Uterus (tissue), 3 donors: ENCODE measurements at regions not wholly inside any gene's neighbourhood (a gene's known extent, or its start where the extent isn't known, plus 50 kb on each side); places are given as distances from the start of the nearest gene placed in this dataset.
"Not testable (repeated sequence)": the region's sequence is repeated elsewhere in the genome, so short reads cannot be mapped to it uniquely, and the experiment has no call there.

ENCODE experiments used
- DNase-seq, 2 donors: peaks; one replicate each; pipeline ENCODE4 v3.0.0-alpha.2; 2019 to 2020
- H3K27ac ChIP-seq, 2 donors: fragments of 200-600 bp; sonication (generic); 1 replicate in 1 of 2; 2 replicates in 1 of 2; pipeline ENCODE4 v1.5.1; 2016 to 2018
- H3K27me3 ChIP-seq, 2 donors: fragments of 200-600 bp; sonication (generic); one replicate each; pipeline ENCODE4 v1.5.1; 2018 to 2019; ENCODE audit warnings: control low read depth in 1 of 2
- H3K36me3 ChIP-seq, 2 donors: fragments of 200-600 bp; sonication (generic); one replicate each; pipeline ENCODE4 v1.5.1; 2019; ENCODE audit warnings: control low read depth in 1 of 2
- H3K4me1 ChIP-seq, 2 donors: fragments of 200-600 bp; sonication (generic); one replicate each; pipeline ENCODE4 v1.5.1; 2018 to 2019; ENCODE audit warnings: control low read depth in 1 of 2
- H3K4me3 ChIP-seq, 2 donors: fragments of 200-600 bp; sonication (generic); 1 replicate in 1 of 2; 2 replicates in 1 of 2; pipeline ENCODE4 v1.5.1; 2018 to 2019; ENCODE audit warnings: mild to moderate bottlenecking in 1 of 2
- H3K9me3 ChIP-seq, 2 donors: fragments of 200-600 bp; sonication (generic); one replicate each; pipeline ENCODE4 v1.5.1; 2019; ENCODE audit warnings: control low read depth in 1 of 2
- CTCF ChIP-seq, 4 experiments: fragments of 200-600 bp in 2 of 4; fragments of 450-650 bp in 2 of 4; sonication (generic) in 2 of 4; IDR thresholded peaks; one replicate each; pipeline ENCODE4 v1.5.1; 2016 to 2019; ENCODE audit warnings: antibody characterized with exemption in 4 of 4, mild to moderate bottlenecking in 2 of 4, moderate library complexity in 1 of 4
- POLR2A ChIP-seq, 2 donors: fragments of 450-650 bp; IDR thresholded peaks; one replicate each; pipeline ENCODE4 v1.6.1; 2016; ENCODE audit warnings: antibody characterized with exemption in 2 of 2, mild to moderate bottlenecking in 1 of 2, moderate library complexity in 1 of 2
- intact Hi-C: fragments of 100-400 bp; cut with DNase I; formaldehyde crosslinking; loops from one replicate; pipeline ENCODE4 v1.15.1; 2023; ENCODE audit warnings: low total_unique reads
- donor health status: DM: yes; HTN: yes; CAD: no.

- H3K27me3 ChIP-seq = no peaks in the 10 kb centered on the region
Measured at GRCh38 chr14:104416383-104416782, 163.2 kb upstream of the C14orf180 start.

GRCh38 chr14:104419865-104420505 lies 159.6 kb upstream of the C14orf180 start:
- Histone ChIP-seq H3K27me3 (no peaks in the 10 kb centered on the region), H3K4me3 (no peak overlapping the region), H3K27ac (no peak overlapping the region), H3K36me3 (no peaks in the 10 kb centered on the region), H3K4me1 (no peaks in the 10 kb centered on the region), H3K9me3 (no peaks in the 10 kb centered on the region)
- intact Hi-C loops = no loop called here
- DNase-seq = no peak
- no peak for TF ChIP-seq POLR2A (IDR thresholded peaks at IDR 0.05)

More at GRCh38 chr14:104416383-104416782, 163.2 kb upstream of the C14orf180 start:
- H3K27ac ChIP-seq = no peak overlapping the region
- H3K9me3 ChIP-seq = no peaks in the 10 kb centered on the region
- no peaks in the 10 kb centered on the region for H3K36me3 ChIP-seq
- intact Hi-C loops = no loop called here
- no peak overlapping the region for H3K4me3 ChIP-seq
- TF ChIP-seq CTCF (IDR thresholded peaks at IDR 0.05) (no peak), POLR2A (IDR thresholded peaks at IDR 0.05) (no peak)
- DNase-seq = no peak
- H3K4me1 ChIP-seq = no peaks in the 10 kb centered on the region

- H3K4me3 ChIP-seq, H3K4me1 ChIP-seq, H3K27ac ChIP-seq, H3K9me3 ChIP-seq, intact Hi-C loops, DNase-seq, H3K36me3 ChIP-seq, H3K27me3 ChIP-seq: not testable (repeated sequence)
Measured at GRCh38 chr14:104420523-104420922, 159.0 kb upstream of the C14orf180 start.

- no peak for TF ChIP-seq CTCF (IDR thresholded peaks at IDR 0.05)
- TF ChIP-seq POLR2A (IDR thresholded peaks at IDR 0.05) = no peak
- no peaks in the 10 kb centered on the region for H3K36me3 ChIP-seq
- intact Hi-C loops = no loop called here
- no peaks in the 10 kb centered on the region for H3K4me1 ChIP-seq
- DNase-seq = no peak
- H3K27ac ChIP-seq = no peak overlapping the region
- H3K27me3 ChIP-seq = no peaks in the 10 kb centered on the region
- H3K4me3 ChIP-seq = no peak overlapping the region
- no peaks in the 10 kb centered on the region for H3K9me3 ChIP-seq
Measured at GRCh38 chr14:104420990-104421389, 158.6 kb upstream of the C14orf180 start.

GRCh38 chr14:104421401-104421821 lies 158.2 kb upstream of the C14orf180 start:
- no peaks in the 10 kb centered on the region for H3K27me3 ChIP-seq
- no peaks in the 10 kb centered on the region for H3K36me3 ChIP-seq
- no peaks in the 10 kb centered on the region for H3K4me1 ChIP-seq
- no peak overlapping the region for H3K4me3 ChIP-seq
- TF ChIP-seq POLR2A (IDR thresholded peaks at IDR 0.05) (no peak), CTCF (IDR thresholded peaks at IDR 0.05) (no peak)
- H3K27ac ChIP-seq = no peak overlapping the region
- DNase-seq = no peak
- H3K9me3 ChIP-seq = no peaks in the 10 kb centered on the region
- intact Hi-C loops = no loop called here

- H3K27ac ChIP-seq = no peak overlapping the region
- H3K4me3 ChIP-seq = no peak overlapping the region
- no peaks in the 10 kb centered on the region for H3K36me3 ChIP-seq
- H3K4me1 ChIP-seq = no peaks in the 10 kb centered on the region
- no peaks in the 10 kb centered on the region for H3K9me3 ChIP-seq
- intact Hi-C loops = no loop called here
- no peaks in the 10 kb centered on the region for H3K27me3 ChIP-seq
- TF ChIP-seq CTCF (IDR thresholded peaks at IDR 0.05) (no peak), POLR2A (IDR thresholded peaks at IDR 0.05) (no peak)
- no peak for DNase-seq
Measured at GRCh38 chr14:104421892-104422828, 157.4 kb upstream of the C14orf180 start.
